RWPE2 (cell line): ENCODE measurements at regions not wholly inside any gene's neighbourhood (a gene's known extent, or its start where the extent isn't known, plus 50 kb on each side); places are given as distances from the start of the nearest gene placed in this dataset.

Experiments used
- ATAC-seq: fragments of 200-7000 bp; cut with Tn5 transposase; 3 replicates; pipeline ENCODE4 v1.9.1; 2021; ENCODE audit warnings: low read depth
- DNase-seq: peaks from one replicate; pipeline ENCODE4 v3.0.0-alpha.2; 2020; ENCODE audit warnings: low spot score
- H3K27ac ChIP-seq: fragments of 450-650 bp; 2 replicates; pipeline ENCODE4 v1.5.1; 2017; ENCODE audit warnings: mild to moderate bottlenecking; ENCODE audit not compliant: poor library complexity, severe bottlenecking
- H3K27me3 ChIP-seq: fragments of 250-450 bp; sonication (Bioruptor Pico); 2 replicates; pipeline ENCODE4 v1.5.1; 2021; ENCODE audit warnings: mild to moderate bottlenecking, moderate library complexity; ENCODE audit not compliant: insufficient read depth, poor library complexity, severe bottlenecking
- H3K36me3 ChIP-seq: fragments of 250-450 bp; sonication (Bioruptor Pico); 2 replicates; pipeline ENCODE4 v1.5.1; 2020; ENCODE audit warnings: low read depth, mild to moderate bottlenecking, moderate library complexity
- H3K4me1 ChIP-seq: fragments of 250-450 bp; sonication (Bioruptor Pico); 2 replicates; pipeline ENCODE4 v1.5.1; 2021; ENCODE audit warnings: mild to moderate bottlenecking, moderate library complexity; ENCODE audit not compliant: insufficient read depth, poor library complexity, severe bottlenecking
- H3K4me3 ChIP-seq: fragments of 250-450 bp; sonication (Bioruptor Pico); 2 replicates; pipeline ENCODE4 v1.5.1; 2021; ENCODE audit warnings: mild to moderate bottlenecking, moderate library complexity; ENCODE audit not compliant: severe bottlenecking
- H3K9me3 ChIP-seq: fragments of 250-450 bp; sonication (Bioruptor Pico); 2 replicates; pipeline ENCODE4 v1.5.1; 2021; ENCODE audit warnings: mild to moderate bottlenecking, moderate library complexity; ENCODE audit not compliant: severe bottlenecking
- TF ChIP-seq, protein P1 (sequence below): fragments of 450-650 bp; IDR thresholded peaks from one replicate; pipeline ENCODE4 v1.5.1; 2017; ENCODE audit warnings: mild to moderate bottlenecking, moderate library complexity; ENCODE audit not compliant: poor library complexity, severe bottlenecking

DNA sequence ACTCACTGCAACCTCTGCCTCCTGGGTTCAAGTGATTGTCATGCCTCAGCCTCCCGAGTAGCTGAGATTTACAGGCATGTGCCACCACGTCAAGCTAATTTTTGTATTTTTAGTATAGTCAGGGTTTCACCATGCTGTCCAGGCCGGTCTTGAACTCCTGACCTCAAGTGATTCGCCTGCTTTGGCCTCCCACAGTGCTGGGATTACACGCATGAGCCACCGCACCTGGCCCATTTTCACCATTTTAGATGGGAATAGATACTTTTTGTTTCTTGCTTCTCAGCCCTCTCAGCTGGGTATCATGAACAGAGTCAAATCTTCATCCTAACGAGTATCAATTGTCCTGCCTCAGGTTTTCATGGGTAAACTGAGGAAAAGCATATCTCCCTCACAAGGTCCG lies 235.0 kb downstream of the CDC5L start:
- Histone ChIP-seq H3K36me3 (no peaks in the 10 kb centered on the region), H3K27ac (no peak overlapping the region), H3K4me3 (no peak overlapping the region), H3K27me3 (no peaks in the 10 kb centered on the region), H3K9me3 (no peaks in the 10 kb centered on the region), H3K4me1 (no peaks in the 10 kb centered on the region)
- no peak for ATAC-seq
- TF ChIP-seq, protein P1, sequence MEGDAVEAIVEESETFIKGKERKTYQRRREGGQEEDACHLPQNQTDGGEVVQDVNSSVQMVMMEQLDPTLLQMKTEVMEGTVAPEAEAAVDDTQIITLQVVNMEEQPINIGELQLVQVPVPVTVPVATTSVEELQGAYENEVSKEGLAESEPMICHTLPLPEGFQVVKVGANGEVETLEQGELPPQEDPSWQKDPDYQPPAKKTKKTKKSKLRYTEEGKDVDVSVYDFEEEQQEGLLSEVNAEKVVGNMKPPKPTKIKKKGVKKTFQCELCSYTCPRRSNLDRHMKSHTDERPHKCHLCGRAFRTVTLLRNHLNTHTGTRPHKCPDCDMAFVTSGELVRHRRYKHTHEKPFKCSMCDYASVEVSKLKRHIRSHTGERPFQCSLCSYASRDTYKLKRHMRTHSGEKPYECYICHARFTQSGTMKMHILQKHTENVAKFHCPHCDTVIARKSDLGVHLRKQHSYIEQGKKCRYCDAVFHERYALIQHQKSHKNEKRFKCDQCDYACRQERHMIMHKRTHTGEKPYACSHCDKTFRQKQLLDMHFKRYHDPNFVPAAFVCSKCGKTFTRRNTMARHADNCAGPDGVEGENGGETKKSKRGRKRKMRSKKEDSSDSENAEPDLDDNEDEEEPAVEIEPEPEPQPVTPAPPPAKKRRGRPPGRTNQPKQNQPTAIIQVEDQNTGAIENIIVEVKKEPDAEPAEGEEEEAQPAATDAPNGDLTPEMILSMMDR = no peak
- DNase-seq = no peak

DNA sequence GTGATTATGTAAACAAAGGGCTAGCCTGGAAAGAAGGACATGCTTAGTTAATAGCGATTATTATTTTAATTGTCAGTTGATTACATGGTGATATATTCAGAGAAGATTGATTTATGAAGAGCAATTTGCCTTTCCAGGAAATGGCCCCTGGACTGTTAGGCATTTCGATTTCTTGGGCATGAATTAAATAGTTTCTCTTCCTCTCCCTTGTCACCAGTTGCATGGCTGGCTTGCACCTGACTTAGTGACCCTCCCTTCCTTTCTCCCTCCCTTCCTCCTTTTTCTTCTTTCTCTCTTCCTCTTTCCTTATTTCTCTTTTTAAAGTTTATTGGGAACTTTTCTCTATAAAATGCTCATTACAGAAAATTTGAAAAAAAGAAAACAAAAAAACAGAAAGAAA lies 235.4 kb downstream of the CDC5L start:
- H3K9me3 ChIP-seq = no peaks in the 10 kb centered on the region
- TF ChIP-seq, protein P1 = no peak
- H3K36me3 ChIP-seq = no peaks in the 10 kb centered on the region
- no peak overlapping the region for H3K27ac ChIP-seq
- no peaks in the 10 kb centered on the region for H3K4me1 ChIP-seq
- DNase-seq (no peak), ATAC-seq (no peak)
- no peak overlapping the region for H3K4me3 ChIP-seq
- H3K27me3 ChIP-seq = no peaks in the 10 kb centered on the region

DNA sequence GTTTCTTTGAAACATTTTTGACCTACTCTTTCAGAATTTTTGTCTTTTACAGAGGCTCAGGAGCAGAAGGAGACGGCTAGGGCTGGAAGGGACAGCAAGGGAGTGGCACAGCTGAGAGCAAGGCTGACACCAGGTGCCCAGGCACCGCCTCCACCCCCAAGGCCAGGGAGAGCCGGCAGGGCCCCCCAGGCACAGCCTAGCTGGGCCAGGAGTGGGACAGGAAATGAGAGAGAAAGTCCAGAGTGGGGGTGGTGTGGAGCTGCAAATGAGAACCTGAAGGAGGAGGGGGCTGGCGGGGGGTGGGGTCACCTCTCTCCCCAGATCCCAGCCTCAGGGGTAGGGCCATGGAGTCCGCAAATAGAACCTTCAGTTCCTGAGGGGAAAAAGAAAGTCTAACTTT lies 236.7 kb downstream of the CDC5L start:
- Histone ChIP-seq H3K9me3 (no peaks in the 10 kb centered on the region), H3K27me3 (no peaks in the 10 kb centered on the region), H3K36me3 (no peaks in the 10 kb centered on the region), H3K4me3 (no peak overlapping the region), H3K4me1 (no peaks in the 10 kb centered on the region), H3K27ac (no peak overlapping the region)
- no peak for ATAC-seq
- DNase-seq = no peak
- TF ChIP-seq, protein P1 = no peak

- ATAC-seq (no peak), DNase-seq (no peak)
- TF ChIP-seq, protein P1 = no peak
- no peaks in the 10 kb centered on the region for H3K4me1 ChIP-seq
- H3K27ac ChIP-seq = no peak overlapping the region
- no peaks in the 10 kb centered on the region for H3K36me3 ChIP-seq
- H3K9me3 ChIP-seq = no peaks in the 10 kb centered on the region
- no peaks in the 10 kb centered on the region for H3K27me3 ChIP-seq
- H3K4me3 ChIP-seq = no peak overlapping the region
Measured at GRCh38 chr6:44624936-44625573, 237.5 kb downstream of the CDC5L start.

DNA sequence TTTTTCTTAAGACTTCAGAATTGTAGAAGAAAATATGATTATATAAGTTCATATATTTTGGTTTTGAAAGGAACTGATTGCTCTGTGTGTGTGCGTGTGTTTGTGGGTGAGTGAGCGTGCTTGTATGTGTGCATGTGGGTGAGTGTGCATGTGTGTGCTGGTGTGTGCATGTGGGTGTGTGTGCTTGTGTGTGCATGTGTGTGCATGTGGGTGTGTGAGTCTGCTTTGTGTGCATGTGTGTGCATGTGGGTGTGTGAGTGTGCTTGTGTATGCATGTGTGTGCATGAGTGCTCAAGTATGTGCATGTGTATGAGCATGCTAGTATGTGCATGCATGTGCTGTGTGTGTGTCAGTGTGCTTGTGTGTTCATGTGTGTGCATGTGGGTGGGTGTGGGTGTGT lies 238.5 kb downstream of the CDC5L start:
- DNase-seq (no peak), ATAC-seq (no peak)
- Histone ChIP-seq H3K9me3 (no peaks in the 10 kb centered on the region), H3K27me3 (no peaks in the 10 kb centered on the region), H3K27ac (no peak overlapping the region), H3K4me3 (no peak overlapping the region), H3K4me1 (no peaks in the 10 kb centered on the region), H3K36me3 (no peaks in the 10 kb centered on the region)
- TF ChIP-seq, protein P1 = no peak
